NCI-H2081 (cell line): ENCODE measurements at regions not wholly inside any gene's neighbourhood (a gene's known extent, or its start where the extent isn't known, plus 50 kb on each side); places are given as distances from the start of the nearest gene placed in this dataset.
A peak's percentile ranks its signal among the peaks of the same experiment; 100 is the strongest.

ENCODE experiments used
- DNase-seq, 2 experiments: peaks; one replicate each; lab custom pipeline; 2025; lab: John Stamatoyannopoulos, UW

- DNase-seq = no peak
Measured at GRCh38 chr9:129284607-129285291, 106.7 kb upstream of the IER5L start.

DNA sequence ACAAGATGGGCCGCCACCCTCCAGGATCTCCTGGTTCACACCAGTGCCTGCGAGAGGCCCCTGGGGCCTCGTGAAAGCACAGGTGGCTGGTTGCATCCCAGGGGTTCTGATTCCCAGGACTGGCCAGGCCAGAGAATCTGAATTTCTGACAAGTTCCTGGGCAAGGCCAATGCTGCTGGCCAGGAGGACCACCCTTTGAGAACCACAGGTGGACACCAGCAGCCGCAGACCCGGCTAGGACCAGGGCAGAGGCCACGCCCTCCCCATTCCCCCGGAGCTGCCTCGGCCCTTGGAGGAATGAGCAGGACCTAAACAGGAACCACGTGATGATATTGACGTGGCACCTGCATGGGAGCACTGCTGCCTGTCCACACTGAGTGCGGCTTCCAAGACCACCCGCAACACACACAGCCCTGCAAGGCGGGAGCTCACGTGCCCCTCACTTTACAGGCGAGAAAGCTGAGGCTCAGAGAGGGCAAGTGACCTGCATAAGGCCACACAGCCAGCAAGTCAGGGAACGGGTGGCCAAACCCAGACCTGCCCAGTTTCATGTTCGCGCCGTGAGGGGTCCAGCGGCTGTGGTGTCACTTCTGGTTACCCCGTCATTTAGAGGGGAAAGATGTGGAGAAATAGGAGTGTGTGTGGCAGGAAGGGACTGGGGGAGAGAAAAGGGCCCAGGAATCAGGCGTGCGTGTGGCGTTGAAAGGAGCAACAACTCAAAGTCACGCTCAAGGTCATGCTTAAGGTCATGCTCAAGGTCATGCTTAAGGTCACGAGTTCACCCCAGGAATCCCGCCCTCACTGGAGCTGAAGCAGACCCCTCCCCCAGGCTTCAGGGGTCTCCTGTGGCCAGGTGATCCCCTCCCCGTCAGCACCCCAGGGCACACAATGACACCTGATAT is 105.9 kb upstream of the IER5L start:
- DNase-seq = no peak

DNA sequence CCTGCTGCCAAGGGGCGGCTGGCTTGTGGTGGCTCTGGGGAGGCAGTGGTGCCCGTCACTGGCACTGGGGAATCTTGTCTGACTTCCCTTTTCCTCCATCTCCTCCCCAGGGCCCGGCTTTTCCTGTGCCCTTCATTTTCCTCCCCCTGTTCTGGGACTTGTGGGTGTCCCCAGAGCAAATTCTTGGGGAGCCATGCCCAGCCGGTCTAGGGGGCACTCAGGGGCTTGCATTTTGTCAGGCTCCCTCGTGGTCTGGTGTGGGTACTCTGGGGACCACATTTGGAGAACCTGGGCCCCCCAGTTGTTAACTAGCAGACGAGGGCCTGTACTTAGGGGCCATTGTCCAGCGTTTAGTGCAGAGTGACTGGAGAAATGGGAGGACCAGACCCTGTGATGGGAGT is 105.2 kb upstream of the IER5L start:
- DNase-seq = no peak

DNA sequence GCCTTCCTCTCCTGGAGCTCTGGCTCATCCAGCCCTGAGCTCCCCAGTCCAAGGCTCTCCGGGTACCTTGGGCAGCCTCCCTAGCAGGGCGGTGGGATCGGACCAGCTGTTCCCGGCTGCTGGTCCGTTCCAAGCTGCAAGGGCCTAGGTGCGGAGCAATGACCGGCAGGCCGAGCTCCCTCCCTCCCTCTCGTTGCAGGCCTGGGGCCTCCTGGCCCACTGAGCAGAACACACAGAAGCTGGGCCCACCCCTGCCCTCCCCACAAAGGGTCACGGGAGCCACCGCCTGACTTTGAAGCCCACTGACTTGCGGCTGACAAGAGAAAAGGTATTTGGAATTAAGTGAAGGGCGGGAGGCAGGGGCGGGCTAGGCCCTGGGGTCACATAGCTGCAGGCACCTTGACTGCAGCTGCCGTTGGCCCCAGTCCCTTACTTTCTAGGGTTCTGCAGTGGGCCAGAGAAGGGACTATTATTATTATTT is 104.7 kb upstream of the IER5L start:
- DNase-seq = no peak

- no peak for DNase-seq
Measured at GRCh38 chr9:129282272-129282671, 104.2 kb upstream of the IER5L start.

GRCh38 chr9:129281506-129282145 is 103.6 kb upstream of the IER5L start:
- DNase-seq = no peak

- DNase-seq = no peak
Measured at GRCh38 chr9:129280623-129281271, 102.7 kb upstream of the IER5L start.

DNA sequence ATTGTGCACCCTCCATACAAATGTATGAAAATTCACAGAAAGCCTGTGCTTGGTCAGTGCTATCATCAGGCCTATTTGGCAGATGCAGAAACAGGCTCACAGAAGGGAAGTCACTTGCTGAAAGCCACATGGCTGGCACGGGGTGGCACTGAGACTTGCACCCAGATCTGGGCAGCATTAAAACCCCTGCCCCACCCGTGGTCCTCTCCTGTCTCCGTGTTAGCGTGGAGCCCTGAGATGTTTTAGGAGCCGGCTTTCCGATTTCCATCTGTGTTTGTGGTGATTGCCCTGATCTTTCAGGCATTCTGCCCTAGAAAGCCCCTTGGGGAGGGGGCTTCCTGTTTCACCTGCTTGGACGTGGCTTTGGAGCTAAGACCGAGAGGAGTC is 102.2 kb upstream of the IER5L start:
- no peak for DNase-seq

- DNase-seq = peak; percentile 66 to 81
Measured at GRCh38 chr9:129278391-129279237, 100.6 kb upstream of the IER5L start.

DNA sequence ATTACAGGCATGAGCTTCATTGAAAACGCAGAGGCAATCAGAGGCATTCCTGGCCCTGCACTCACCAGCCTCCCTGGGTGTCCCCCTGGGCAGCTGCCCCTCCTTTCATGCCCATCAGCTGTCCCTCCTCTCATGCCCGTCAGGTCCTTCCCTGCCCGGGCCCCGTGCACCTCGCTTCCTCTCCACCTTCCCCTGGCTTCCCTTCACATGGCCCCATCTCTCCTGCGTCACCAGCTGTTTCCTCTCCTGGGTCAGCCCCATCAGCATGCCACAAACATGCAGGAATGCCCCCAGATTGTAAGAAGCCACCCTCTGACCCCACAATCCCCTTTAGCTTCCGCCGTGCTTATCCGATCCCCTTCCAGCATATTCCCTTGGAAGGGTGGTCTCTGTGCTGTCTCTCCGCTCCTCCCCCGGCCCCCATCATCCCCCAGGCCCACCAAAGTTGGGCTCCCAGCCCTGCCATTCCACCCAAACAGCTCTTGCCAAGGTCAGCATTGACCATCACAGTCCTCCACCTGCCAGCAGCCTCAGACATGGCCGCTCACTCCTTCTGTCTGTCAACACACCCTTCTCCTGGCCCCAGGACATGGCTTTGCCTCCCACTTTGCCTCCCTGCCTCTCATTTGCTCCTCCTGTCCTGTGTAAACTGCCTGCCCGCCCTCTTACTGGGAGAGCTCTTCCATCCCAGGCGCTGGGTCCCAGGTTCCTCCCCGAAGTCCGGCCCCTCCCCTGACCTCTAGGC is 98.6 kb upstream of the IER5L start:
- no peak for DNase-seq

DNA sequence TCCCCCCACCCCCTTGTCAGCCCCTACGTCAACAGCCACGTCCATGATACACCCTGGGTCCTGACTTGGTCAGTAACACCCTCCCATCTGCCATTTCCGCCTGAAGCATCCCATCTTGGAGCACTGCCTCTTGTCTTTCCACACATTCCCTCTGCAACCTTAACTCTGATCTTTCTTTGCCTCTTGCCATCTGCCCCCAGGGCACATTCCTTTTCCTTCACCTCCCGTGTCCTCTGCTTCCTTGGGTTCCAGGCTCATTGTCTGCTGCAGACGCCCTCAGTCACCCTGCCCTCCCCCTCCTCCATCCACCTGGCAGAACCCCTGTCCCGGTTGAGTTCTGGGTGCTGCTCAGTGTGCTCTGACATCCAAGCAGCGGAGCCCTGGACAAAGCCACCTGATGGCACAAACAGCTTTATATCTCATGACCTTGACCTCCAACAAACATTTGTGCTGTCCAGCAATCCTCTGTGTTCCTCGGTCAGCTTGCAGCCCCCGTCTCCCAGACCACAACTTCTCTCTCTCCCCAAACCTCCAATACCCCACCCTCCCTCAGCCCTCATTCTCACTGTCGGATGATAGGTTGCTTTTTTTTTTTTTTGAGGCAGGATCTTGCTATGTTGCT is 97.7 kb upstream of the IER5L start:
- no peak for DNase-seq

GRCh38 chr9:129273941-129274684 is 96.1 kb upstream of the IER5L start:
- DNase-seq = no peak

- DNase-seq = no peak
Measured at GRCh38 chr9:129273136-129273895, 95.3 kb upstream of the IER5L start.

GRCh38 chr9:129272348-129273025 is 94.4 kb upstream of the IER5L start:
- no peak for DNase-seq

- no peak for DNase-seq
Measured at GRCh38 chr9:129270903-129271431, 92.9 kb upstream of the IER5L start.

- no peak for DNase-seq
Measured at GRCh38 chr9:129270205-129270604, 92.1 kb upstream of the IER5L start.

- no peak for DNase-seq
Measured at GRCh38 chr9:129267141-129267540, 89.1 kb upstream of the IER5L start.

- no peak for DNase-seq
Measured at GRCh38 chr9:129266536-129266935, 88.5 kb upstream of the IER5L start.
